H1 (cell line): ENCODE measurements at regions not wholly inside any gene's neighbourhood (a gene's known extent, or its start where the extent isn't known, plus 50 kb on each side); places are given as distances from the start of the nearest gene placed in this dataset.

Experiments used
- RNF2 ChIP-seq: fragments of 200-900, 300-1000 bp; sonication (generic); IDR thresholded peaks from 2 replicates; pipeline ENCODE4 v1.7.1; 2016; ENCODE audit warnings: borderline replicate concordance, low read depth, mild to moderate bottlenecking, antibody characterized with exemption, low read length; ENCODE audit not compliant: poor library complexity, severe bottlenecking; ENCODE audit errors: missing control alignments
- SIN3A ChIP-seq, 2 experiments: IDR thresholded peaks in 1 of 2; conservative IDR thresholded peaks in 1 of 2; 2 replicates each; pipeline ENCODE4 v1.6.1; 2011 to 2012; ENCODE audit warnings: low read length in 2 of 2, improper control_type of control experiment in 1 of 2, low read depth in 1 of 2, mild to moderate bottlenecking in 1 of 2

- TF ChIP-seq RNF2 (no peak), SIN3A (conservative IDR thresholded peaks at IDR 0.05 in 1 of 2, IDR thresholded peaks at IDR 0.05 in 1 of 2; ENCODE audit: low read depth in 1 of 2, low read length in 2 of 2) (no peak)
Measured at GRCh38 chr12:43621262-43621661, 69.3 kb upstream of the ADAMTS20 start (continued).
